CD4-positive, alpha-beta memory T cell (primary cell): ENCODE measurements at regions not wholly inside any gene's neighbourhood (a gene's known extent, or its start where the extent isn't known, plus 50 kb on each side); places are given as distances from the start of the nearest gene placed in this dataset.
"Not testable (repeated sequence)": the region's sequence is repeated elsewhere in the genome, so short reads cannot be mapped to it uniquely, and the experiment has no call there.

Experiments
- CTCF ChIA-PET: fragments of 350-600 bp; sonication (Branson Sonifier 250); formaldehyde crosslinking; loops from one replicate; lab custom pipeline; 2021; ENCODE audit warnings: inconsistent platforms; ENCODE audit not compliant: partially characterized antibody; lab: Charles Lee
- POLR2A ChIA-PET: fragments of 350-600 bp; sonication (Branson Sonifier 250); formaldehyde crosslinking; loops from one replicate; lab custom pipeline; 2021; ENCODE audit not compliant: partially characterized antibody; lab: Charles Lee
- DNase-seq, 5 donors: peaks; one replicate each; pipeline versions ENCODE4 v3.0.0 to v3.0.0-alpha.2; 2020 to 2022; ENCODE audit warnings: mixed read lengths in 1 of 5
- H3K27ac ChIP-seq: one replicate; pipeline ENCODE4 v1.7.0; 2013; ENCODE audit warnings: low read depth, low read length
- H3K27me3 ChIP-seq: 2 replicates; pipeline ENCODE4 v1.7.0; 2013; ENCODE audit warnings: mild to moderate bottlenecking, low read length, moderate library complexity; ENCODE audit not compliant: insufficient read depth
- H3K36me3 ChIP-seq: 2 replicates; pipeline ENCODE4 v1.7.0; 2013; ENCODE audit warnings: mild to moderate bottlenecking, low read length, moderate library complexity; ENCODE audit not compliant: insufficient read depth
- H3K4me1 ChIP-seq: 2 replicates; pipeline ENCODE4 v1.7.0; 2013; ENCODE audit warnings: mild to moderate bottlenecking, low read length, moderate library complexity; ENCODE audit not compliant: insufficient read depth
- H3K4me3 ChIP-seq, 2 donors: one replicate each; pipeline ENCODE4 v1.7.0; 2013; ENCODE audit warnings: low read length in 2 of 2, mild to moderate bottlenecking in 1 of 2
- H3K9me3 ChIP-seq, 2 donors: one replicate each; pipeline ENCODE4 v1.7.0; 2013; ENCODE audit warnings: low read length in 2 of 2, control low read depth in 1 of 2; ENCODE audit not compliant: control insufficient read depth in 1 of 2
- H3K27ac Mint-ChIP-seq, 7 donors: one replicate each; pipeline ENCODE4 v1.8.0; 2020 to 2021; ENCODE audit warnings: mixed read lengths in 7 of 7, mild to moderate bottlenecking in 6 of 7, inconsistent platforms in 3 of 7, moderate library complexity in 3 of 7
- H3K27me3 Mint-ChIP-seq, 2 donors: one replicate each; pipeline ENCODE4 v1.8.0; 2020 to 2021; ENCODE audit warnings: mixed read lengths in 2 of 2
- H3K36me3 Mint-ChIP-seq, 2 donors: one replicate each; pipeline ENCODE4 v1.8.0; 2020 to 2021; ENCODE audit warnings: mixed read lengths in 2 of 2, inconsistent platforms in 1 of 2, mild to moderate bottlenecking in 1 of 2
- H3K4me1 Mint-ChIP-seq, 4 donors: one replicate each; pipeline ENCODE4 v1.8.0; 2020 to 2021; ENCODE audit warnings: mixed read lengths in 4 of 4, mild to moderate bottlenecking in 1 of 4
- H3K4me3 Mint-ChIP-seq, 8 donors: one replicate each; pipeline ENCODE4 v1.8.0; 2020 to 2021; ENCODE audit warnings: mixed read lengths in 8 of 8, mild to moderate bottlenecking in 7 of 8, moderate library complexity in 6 of 8, inconsistent platforms in 3 of 8
- H3K9me3 Mint-ChIP-seq, 8 donors: one replicate each; pipeline ENCODE4 v1.8.0; 2020 to 2021; ENCODE audit warnings: mixed read lengths in 8 of 8, mild to moderate bottlenecking in 5 of 8, inconsistent platforms in 3 of 8, moderate library complexity in 1 of 8
- intact Hi-C: fragments of 100-400 bp; cut with micrococcal nuclease; formaldehyde crosslinking; loops from one replicate; pipeline ENCODE4 v1.15.1; 2023

DNA sequence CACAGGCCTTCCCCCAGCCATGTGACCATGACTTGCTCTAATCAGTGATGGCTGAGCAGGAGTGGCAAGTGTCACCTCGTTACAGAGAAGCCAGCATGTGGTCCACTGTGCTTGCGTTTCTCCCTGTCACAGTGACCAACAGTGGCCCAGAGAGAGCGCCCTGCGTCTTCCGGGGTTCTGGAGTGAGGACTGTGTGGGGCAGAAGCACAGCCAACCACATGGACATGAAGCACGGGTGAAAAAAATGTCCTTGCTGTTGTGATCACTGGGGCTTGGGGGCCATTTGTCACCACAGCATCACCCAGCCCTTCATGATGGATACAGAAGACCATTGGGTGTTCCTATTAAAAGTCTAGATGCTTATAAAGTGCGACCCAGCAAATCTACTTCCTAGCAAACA, 174.6 kb upstream of the C14orf180 start:
- Histone ChIP-seq H3K9me3 (no peaks in the 10 kb centered on the region), H3K4me3 (no peak overlapping the region), H3K36me3 (no peaks in the 10 kb centered on the region), H3K27ac (no peak overlapping the region), H3K4me1 (peaks cover 6% of the 10 kb centered on the region), H3K27me3 (no peaks in the 10 kb centered on the region)
- Mint-ChIP-seq H3K9me3 (peaks cover 3 to 24% (median 13%) of the 10 kb centered on the region in 8 donors), H3K4me1 (peaks cover 3 to 4% (median 3%) of the 10 kb centered on the region in 4 donors), H3K27ac (peak overlapping the region in 1 of 7 donors; percentile 29), H3K4me3 (no peak overlapping the region), H3K36me3 (peaks cover 0 to 2% of the 10 kb centered on the region in 2 donors), H3K27me3 (peaks cover 0 to 3% of the 10 kb centered on the region in 2 donors)
- intact Hi-C loops = no loop called here
- ChIA-PET CTCF (no interaction called here), POLR2A (no interaction called here)
- no peak for DNase-seq

GRCh38 chr14:104405360-104406226, 174.0 kb upstream of the C14orf180 start:
- H3K27ac ChIP-seq = no peak overlapping the region
- no peak for DNase-seq
- no peaks in the 10 kb centered on the region for H3K4me1 ChIP-seq
- H3K36me3 Mint-ChIP-seq = peaks cover 0 to 2% of the 10 kb centered on the region in 2 donors
- H3K9me3 ChIP-seq = no peaks in the 10 kb centered on the region
- H3K4me3 ChIP-seq = no peak overlapping the region
- peaks cover 0 to 1% (median 0%) of the 10 kb centered on the region in 4 donors for H3K4me1 Mint-ChIP-seq
- no peaks in the 10 kb centered on the region for H3K36me3 ChIP-seq
- peak overlapping the region in 2 of 7 donors; percentile 27 to 43 for H3K27ac Mint-ChIP-seq
- intact Hi-C loops = no loop called here
- peaks cover 3 to 24% (median 13%) of the 10 kb centered on the region in 8 donors for H3K9me3 Mint-ChIP-seq
- CTCF ChIA-PET = no interaction called here
- H3K27me3 Mint-ChIP-seq = peaks cover 0 to 3% of the 10 kb centered on the region in 2 donors
- POLR2A ChIA-PET = no interaction called here
- H3K27me3 ChIP-seq = no peaks in the 10 kb centered on the region
- H3K4me3 Mint-ChIP-seq = no peak overlapping the region

- no peaks in the 10 kb centered on the region for H3K4me1 Mint-ChIP-seq
- H3K27ac Mint-ChIP-seq = no peak overlapping the region
- Histone ChIP-seq H3K4me1 (no peaks in the 10 kb centered on the region), H3K4me3 (no peak overlapping the region), H3K27ac (no peak overlapping the region), H3K36me3 (no peaks in the 10 kb centered on the region), H3K9me3 (no peaks in the 10 kb centered on the region), H3K27me3 (no peaks in the 10 kb centered on the region)
- H3K27me3 Mint-ChIP-seq = peaks cover 0 to 3% of the 10 kb centered on the region in 2 donors
- intact Hi-C loops = no loop called here
- no peak for DNase-seq
- ChIA-PET CTCF (no interaction called here), POLR2A (no interaction called here)
- H3K9me3 Mint-ChIP-seq = peaks cover 3 to 24% (median 13%) of the 10 kb centered on the region in 8 donors
- no peak overlapping the region for H3K4me3 Mint-ChIP-seq
- peaks cover 0 to 2% of the 10 kb centered on the region in 2 donors for H3K36me3 Mint-ChIP-seq
These were observed 172.7 kb upstream of the C14orf180 start for GRCh38 chr14:104406831-104407230.

DNA sequence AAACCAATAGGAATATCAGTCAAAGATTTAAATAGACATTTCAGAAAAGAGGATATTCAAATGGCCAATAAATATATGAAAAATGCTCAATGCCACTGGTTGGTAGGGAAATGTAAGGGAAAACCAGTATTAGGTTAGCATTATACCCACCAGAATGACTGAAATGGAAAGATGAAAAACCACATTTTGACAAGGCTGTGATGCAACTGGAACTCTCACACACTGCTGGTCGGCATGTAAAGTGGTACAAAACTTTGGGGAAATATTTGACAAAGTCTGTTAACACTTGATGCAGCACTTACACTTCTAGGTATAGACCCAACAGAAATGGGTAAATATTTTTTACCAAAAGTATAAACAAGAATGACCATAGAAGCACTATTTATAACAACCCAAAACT, 163.2 kb upstream of the C14orf180 start:
- CTCF ChIA-PET = no interaction called here
- Histone ChIP-seq H3K4me1 (no peaks in the 10 kb centered on the region), H3K27ac (no peak overlapping the region), H3K9me3 (no peaks in the 10 kb centered on the region), H3K36me3 (no peaks in the 10 kb centered on the region), H3K27me3 (no peaks in the 10 kb centered on the region), H3K4me3 (no peak overlapping the region)
- Mint-ChIP-seq H3K36me3 (no peaks in the 10 kb centered on the region), H3K27me3 (peaks cover 2 to 7% of the 10 kb centered on the region in 2 donors), H3K9me3 (peaks cover 0 to 3% (median 0%) of the 10 kb centered on the region in 8 donors), H3K4me3 (no peak overlapping the region), H3K27ac (no peak overlapping the region), H3K4me1 (peaks cover 0 to 4% (median 2%) of the 10 kb centered on the region in 4 donors)
- intact Hi-C loops = no loop called here
- DNase-seq = no peak
- POLR2A ChIA-PET = no interaction called here

DNA sequence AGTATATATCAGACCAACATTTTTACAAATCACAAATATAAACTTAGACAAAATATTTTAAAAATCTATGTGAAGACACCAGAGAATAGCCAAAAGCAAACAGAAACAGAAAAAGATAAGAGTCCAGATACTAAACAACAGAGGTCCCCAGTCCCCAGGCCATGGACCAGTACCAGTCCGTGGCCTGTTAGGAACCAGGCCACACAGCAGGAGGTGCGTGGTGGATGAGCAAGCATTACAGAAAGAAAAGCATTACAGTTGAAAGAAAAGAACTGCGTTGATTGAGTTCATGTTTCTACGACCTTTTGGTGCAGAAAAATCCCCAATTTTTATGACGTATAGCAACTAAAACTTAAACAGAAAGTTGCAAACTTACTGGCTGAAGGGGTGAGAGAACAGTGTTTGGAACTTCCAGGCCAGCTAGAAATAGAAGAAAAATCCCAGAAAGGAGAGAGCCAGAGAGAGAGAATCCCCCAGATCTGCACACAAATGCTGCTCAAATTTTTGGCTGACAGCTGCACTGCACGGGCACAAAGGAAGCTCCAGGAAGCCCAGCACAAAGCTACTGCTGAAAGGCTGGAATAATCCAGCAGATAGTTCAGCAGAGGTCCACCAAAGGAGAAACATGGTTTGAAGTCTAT, 159.6 kb upstream of the C14orf180 start:
- H3K9me3 Mint-ChIP-seq = peaks cover 0 to 2% (median 0%) of the 10 kb centered on the region in 8 donors
- H3K27ac Mint-ChIP-seq = peak overlapping the region in 2 of 7 donors; percentile 38 to 77
- peaks cover 0 to 4% (median 2%) of the 10 kb centered on the region in 4 donors for H3K4me1 Mint-ChIP-seq
- no peak overlapping the region for H3K27ac ChIP-seq
- H3K27me3 Mint-ChIP-seq = peaks cover 2 to 5% of the 10 kb centered on the region in 2 donors
- H3K36me3 Mint-ChIP-seq = no peaks in the 10 kb centered on the region
- intact Hi-C loops = no loop called here
- H3K4me1 ChIP-seq = no peaks in the 10 kb centered on the region
- H3K4me3 Mint-ChIP-seq = no peak overlapping the region
- ChIA-PET POLR2A (no interaction called here), CTCF (no interaction called here)
- H3K4me3 ChIP-seq = no peak overlapping the region
- no peaks in the 10 kb centered on the region for H3K27me3 ChIP-seq
- H3K36me3 ChIP-seq = no peaks in the 10 kb centered on the region
- no peaks in the 10 kb centered on the region for H3K9me3 ChIP-seq
- DNase-seq = no peak

DNA sequence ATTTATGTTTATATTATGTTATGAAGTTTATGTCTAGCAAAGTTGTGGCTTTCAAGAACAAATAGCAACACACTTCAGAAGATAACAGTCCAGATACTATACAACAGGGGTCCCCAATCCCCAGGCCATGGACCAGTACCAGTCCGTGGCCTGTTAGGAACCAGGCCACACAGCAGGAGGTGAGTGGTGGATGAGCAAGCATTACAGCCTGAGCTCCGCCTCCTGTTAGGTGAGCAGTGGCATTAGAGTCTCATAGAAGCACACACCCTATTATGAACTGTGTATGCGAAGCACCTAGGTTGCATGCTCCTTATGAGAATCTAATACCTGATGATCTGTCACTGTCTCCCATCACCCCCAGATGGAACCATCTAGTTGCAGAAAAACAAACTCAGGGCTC, 159.0 kb upstream of the C14orf180 start:
- H3K4me3 ChIP-seq, H3K36me3 Mint-ChIP-seq, H3K27me3 ChIP-seq, H3K27me3 Mint-ChIP-seq, CTCF ChIA-PET, H3K9me3 Mint-ChIP-seq, H3K9me3 ChIP-seq, H3K4me1 Mint-ChIP-seq, POLR2A ChIA-PET, H3K27ac Mint-ChIP-seq, H3K36me3 ChIP-seq, DNase-seq, H3K4me3 Mint-ChIP-seq, H3K27ac ChIP-seq, intact Hi-C loops, H3K4me1 ChIP-seq: not testable (repeated sequence)

- H3K36me3 ChIP-seq = no peaks in the 10 kb centered on the region
- peak overlapping the region in 1 of 7 donors; percentile 15 for H3K27ac Mint-ChIP-seq
- H3K4me3 ChIP-seq = no peak overlapping the region
- no peaks in the 10 kb centered on the region for H3K27me3 ChIP-seq
- intact Hi-C loops = no loop called here
- H3K27me3 Mint-ChIP-seq = peaks cover 2 to 8% of the 10 kb centered on the region in 2 donors
- no peak overlapping the region for H3K27ac ChIP-seq
- no peaks in the 10 kb centered on the region for H3K4me1 ChIP-seq
- no peaks in the 10 kb centered on the region for H3K9me3 ChIP-seq
- H3K4me1 Mint-ChIP-seq = peaks cover 0 to 5% (median 2%) of the 10 kb centered on the region in 4 donors
- H3K4me3 Mint-ChIP-seq = no peak overlapping the region
- CTCF ChIA-PET = no interaction called here
- no peaks in the 10 kb centered on the region for H3K36me3 Mint-ChIP-seq
- peaks cover 0 to 2% (median 0%) of the 10 kb centered on the region in 8 donors for H3K9me3 Mint-ChIP-seq
- POLR2A ChIA-PET = no interaction called here
- DNase-seq = no peak
These were observed 158.6 kb upstream of the C14orf180 start for GRCh38 chr14:104420990-104421389.
